Sciatic nerve (tissue), 2 donors: ENCODE measurements at regions not wholly inside any gene's neighbourhood (a gene's known extent, or its start where the extent isn't known, plus 50 kb on each side); places are given as distances from the start of the nearest gene placed in this dataset.

Experiments
- ATAC-seq: fragments of 200-7000 bp; cut with Tn5 transposase; one replicate; pipeline ENCODE4 v1.9.1; 2020; ENCODE audit warnings: mild to moderate bottlenecking, moderate library complexity
- DNase-seq: peaks from one replicate; pipeline ENCODE4 v3.0.0-alpha.2; 2020; ENCODE audit warnings: low spot score
- intact Hi-C: fragments of 100-400 bp; cut with DNase I; formaldehyde crosslinking; loops from one replicate; pipeline ENCODE4 v1.14.2; 2022
- donor health status: DM: no; HTN: no; CAD: no.
- donor health status: DM: no; HTN: no; CAD: no.

DNA sequence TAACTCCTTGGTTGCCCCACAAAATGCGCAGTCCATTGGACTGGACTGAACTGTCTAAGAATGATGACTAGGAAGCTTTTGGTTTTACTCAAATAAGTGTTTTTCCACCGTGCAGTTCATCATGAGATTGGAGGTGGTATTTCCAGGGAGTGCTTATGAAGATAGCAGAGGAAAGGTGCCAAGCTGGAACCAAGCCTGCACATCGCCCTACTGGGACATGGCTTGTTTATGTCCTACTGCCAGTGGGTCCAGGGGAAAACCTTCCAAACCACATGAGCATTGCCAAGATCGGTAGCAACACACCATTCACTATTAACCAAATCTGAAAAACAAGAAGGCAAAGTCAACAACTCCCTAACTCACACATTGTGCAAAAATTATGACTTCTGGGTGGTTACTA is 54.7 kb upstream of the DSCAM start:
- no peak for ATAC-seq
- intact Hi-C loops = no loop called here

GRCh38 chr21:40902299-40902698 is 55.3 kb upstream of the DSCAM start:
- DNase-seq (no peak), ATAC-seq (no peak)
- intact Hi-C loops = no loop called here

More for the DNA sequence above, 54.7 kb upstream of the DSCAM start:
- DNase-seq = no peak

DNA sequence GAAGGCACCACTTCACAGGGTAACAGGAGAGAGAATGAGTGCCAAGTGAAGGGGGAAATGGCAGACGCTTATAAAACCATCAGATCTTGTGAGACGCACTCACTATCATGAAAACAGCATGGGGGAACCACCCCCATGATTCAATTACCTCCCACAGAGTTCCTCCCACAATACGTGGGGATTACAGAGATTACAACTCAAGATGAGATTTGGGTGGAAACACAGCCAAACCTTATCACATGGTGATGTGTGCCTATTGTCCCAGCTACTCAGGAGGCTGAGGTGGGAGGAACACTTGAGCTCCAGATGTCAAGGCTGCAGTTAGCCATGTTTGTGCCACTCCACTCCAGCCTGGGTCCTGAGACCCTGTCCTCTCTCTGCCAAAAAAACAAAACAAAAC is 56.0 kb upstream of the DSCAM start:
- ATAC-seq (no peak), DNase-seq (no peak)
- intact Hi-C loops = no loop called here

- DNase-seq = no peak
- intact Hi-C loops = no loop called here
- no peak for ATAC-seq
Observed at GRCh38 chr21:40905251-40905650, 58.3 kb upstream of the DSCAM start.

DNA sequence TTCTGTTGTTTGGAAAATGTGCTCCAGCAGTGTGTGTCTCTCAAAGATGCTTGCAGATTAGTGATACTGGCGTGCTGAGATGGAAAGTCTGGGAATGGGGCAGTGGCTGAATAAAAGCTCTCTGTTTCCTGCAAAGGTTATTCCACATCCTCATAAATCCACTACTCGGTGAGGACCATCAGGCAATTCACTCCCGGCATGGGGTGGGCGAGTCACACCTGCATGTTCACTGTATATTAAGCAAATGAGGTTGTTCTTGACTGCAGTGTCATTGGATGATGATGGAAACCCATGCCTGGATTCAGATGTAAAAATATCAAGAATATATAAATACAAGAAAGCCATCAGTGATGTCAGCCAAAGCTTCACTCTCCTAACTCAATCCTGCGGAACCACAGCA is 65.4 kb upstream of the DSCAM start:
- DNase-seq = no peak
- ATAC-seq = no peak
- intact Hi-C loops = no loop called here

- no peak for DNase-seq
- no peak for ATAC-seq
- intact Hi-C loops = no loop called here
Observed at GRCh38 chr21:40915114-40915513, 68.2 kb upstream of the DSCAM start.

- no peak for DNase-seq
- ATAC-seq = no peak
- intact Hi-C loops = no loop called here
Observed at GRCh38 chr21:40923407-40923806, 76.4 kb upstream of the DSCAM start.

- DNase-seq (no peak), ATAC-seq (no peak)
- intact Hi-C loops = no loop called here
Observed at GRCh38 chr21:40923901-40924300, 76.9 kb upstream of the DSCAM start.

DNA sequence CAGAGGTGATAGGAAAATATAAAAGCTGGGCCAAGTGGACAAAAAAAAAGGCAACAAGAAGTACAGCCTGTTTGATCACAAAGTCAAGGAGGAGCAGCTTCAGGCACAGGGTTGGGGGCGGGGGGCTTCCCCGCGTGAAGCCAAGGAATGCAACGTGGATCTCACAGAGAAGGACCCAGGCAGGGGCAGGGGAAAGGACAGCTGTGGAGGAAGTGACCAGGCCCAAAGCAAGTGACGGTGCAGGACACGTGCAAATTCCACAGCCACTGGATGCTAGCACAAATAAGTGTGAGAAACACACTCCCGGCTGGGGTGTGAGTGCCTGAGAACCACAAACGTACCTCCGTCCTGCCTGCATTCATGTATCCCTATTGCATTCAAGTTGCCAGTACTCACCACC is 77.7 kb upstream of the DSCAM start:
- DNase-seq (no peak), ATAC-seq (no peak)
- intact Hi-C loops = no loop called here

DNA sequence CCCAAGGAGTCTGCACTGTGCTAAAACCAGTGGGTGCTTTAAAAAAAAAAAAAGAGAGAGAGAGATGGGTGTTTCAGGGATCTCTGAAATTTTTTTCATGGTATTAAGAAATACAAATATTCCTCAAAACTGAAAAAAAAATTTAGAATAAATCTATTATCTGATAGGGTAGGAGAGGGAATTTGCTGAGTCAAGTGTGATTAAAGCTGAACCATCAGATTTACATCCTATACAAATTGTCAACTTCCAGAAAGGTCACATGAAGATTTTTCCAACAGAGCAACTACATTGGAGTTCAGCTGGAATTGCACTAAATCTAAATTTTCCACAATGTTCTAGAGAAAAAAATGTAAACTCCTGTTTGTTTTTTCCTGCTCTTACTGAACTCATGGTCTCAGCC is 79.3 kb upstream of the DSCAM start:
- DNase-seq = no peak
- no peak for ATAC-seq
- intact Hi-C loops = no loop called here

DNA sequence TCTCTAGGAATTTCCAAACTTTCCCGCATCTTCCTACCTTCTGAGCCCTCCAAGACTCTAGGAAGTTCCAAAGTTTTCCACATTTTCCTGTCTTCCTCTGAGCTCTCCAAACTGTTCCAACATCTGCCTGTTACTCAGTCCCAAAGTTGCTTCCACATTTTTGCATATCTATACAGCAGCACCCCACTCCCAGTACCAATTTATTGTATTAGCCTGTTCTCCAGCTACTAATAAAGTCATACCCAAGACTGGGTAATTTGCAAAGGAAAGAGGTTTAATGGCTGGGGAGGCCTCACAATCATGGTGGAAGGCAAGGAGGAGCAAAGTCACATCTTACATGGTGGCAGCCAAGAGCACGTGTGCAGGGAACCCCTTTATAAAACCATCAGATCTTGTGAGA is 82.9 kb upstream of the DSCAM start:
- DNase-seq = no peak
- intact Hi-C loops = loop anchor here (2.0 kb wide), 1 partner anchor 21 kb away; no protein-coding TSS in a partner anchor
- no peak for ATAC-seq

DNA sequence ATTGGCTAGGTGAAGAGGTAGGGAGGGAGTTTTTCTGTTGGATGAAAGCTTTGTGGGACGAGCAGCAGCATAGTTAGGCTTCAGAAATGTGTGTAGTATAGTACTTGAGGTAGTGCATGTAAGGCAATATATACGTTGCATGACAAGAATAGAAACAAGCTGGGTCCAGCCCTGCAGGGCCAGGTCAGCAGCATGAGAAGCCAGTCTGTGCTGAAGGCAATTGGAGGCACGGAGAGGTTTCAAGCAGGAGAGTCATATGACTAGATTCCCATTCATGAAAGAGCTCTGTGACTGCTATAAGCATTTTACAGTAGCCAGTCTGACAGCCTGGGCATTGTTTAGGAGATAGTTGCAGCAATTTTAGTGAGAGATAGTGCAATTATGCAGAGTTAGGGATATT is 84.2 kb upstream of the DSCAM start:
- intact Hi-C loops = loop anchor here (2.0 kb wide), 1 partner anchor 20 kb away; no protein-coding TSS in a partner anchor
- ATAC-seq (no peak), DNase-seq (no peak)

GRCh38 chr21:40936178-40936577 is 89.2 kb upstream of the DSCAM start:
- no peak for DNase-seq
- intact Hi-C loops = no loop called here
- ATAC-seq = no peak

GRCh38 chr21:40936771-40937261 is 89.9 kb upstream of the DSCAM start:
- intact Hi-C loops = no loop called here

DNA sequence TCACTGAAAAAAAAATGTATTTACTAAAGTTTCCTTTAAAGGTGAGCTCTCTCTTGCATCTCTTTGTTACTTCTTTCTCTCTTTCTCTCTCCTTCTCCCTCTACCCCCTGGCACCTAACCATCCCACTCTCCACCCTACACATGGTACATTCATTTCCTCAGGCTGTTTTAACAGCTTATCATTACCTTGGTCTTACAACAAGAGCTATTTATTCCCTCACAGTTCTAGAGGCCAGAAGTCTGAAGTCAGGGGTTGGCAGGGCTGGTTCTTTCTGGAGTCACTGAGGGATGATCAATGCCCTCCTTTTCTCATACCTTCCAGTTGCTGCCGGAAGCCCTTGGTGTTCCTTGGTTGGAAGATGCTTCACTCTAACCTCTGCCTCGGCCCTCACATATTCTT is 91.1 kb upstream of the DSCAM start:
- intact Hi-C loops = no loop called here
- ATAC-seq (no peak), DNase-seq (no peak)

More at GRCh38 chr21:40936771-40937261, 89.9 kb upstream of the DSCAM start:
- DNase-seq = no peak
- ATAC-seq = no peak

- no peak for ATAC-seq
- intact Hi-C loops = no loop called here
- DNase-seq = no peak
Observed at GRCh38 chr21:40938611-40939010, 91.7 kb upstream of the DSCAM start.

- ATAC-seq (no peak), DNase-seq (no peak)
- intact Hi-C loops = no loop called here
Observed at GRCh38 chr21:40947713-40948112, 100.8 kb upstream of the DSCAM start.

DNA sequence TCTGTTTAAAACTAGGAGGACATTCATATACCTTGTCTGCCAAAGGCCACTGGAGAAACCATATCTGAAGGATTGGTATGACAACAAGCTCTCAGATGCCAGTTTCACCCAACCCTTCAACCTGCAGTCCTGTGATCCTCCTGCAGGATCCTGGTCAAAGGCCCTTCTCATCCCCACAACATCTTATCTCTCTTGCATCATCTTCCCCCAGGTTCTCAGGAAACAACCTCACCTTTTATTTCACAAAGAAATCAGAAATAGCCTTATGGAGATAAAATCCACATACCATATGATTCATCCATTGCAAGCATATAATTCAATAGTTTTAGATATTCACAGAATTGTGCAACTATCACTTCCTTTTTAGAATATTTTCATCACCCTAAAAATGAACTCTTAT is 104.0 kb upstream of the DSCAM start:
- ATAC-seq (no peak), DNase-seq (no peak)
- intact Hi-C loops = loop anchor here (2.0 kb wide), 1 partner anchor 20 kb away; no protein-coding TSS in a partner anchor

GRCh38 chr21:40952551-40953323 is 105.8 kb upstream of the DSCAM start:
- no peak for DNase-seq
- intact Hi-C loops = no loop called here
- ATAC-seq = no peak

DNA sequence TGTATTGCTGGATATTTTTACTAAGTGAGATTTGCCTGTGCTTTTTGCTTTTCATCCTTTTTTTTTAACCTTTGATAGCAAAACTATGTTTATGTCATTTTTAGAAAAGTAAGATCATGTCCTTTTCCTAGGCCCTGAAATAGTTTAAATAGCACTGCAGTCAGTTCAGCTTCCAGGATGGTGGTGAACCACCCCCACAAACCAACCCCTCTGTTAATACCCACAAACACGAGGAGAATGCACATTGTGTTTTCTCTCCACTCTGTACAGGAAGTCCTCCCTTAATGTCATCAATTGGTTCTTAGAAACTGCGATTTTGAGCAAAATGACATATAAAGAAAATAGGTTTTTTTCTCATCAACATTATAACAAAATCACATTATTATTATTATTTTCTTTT is 117.7 kb upstream of the DSCAM start:
- ATAC-seq (no peak), DNase-seq (no peak)
- intact Hi-C loops = no loop called here

GRCh38 chr21:40967771-40968170 is 120.8 kb upstream of the DSCAM start:
- intact Hi-C loops = no loop called here
- DNase-seq = no peak
- no peak for ATAC-seq
